HepG2 (cell line): ENCODE measurements at regions not wholly inside any gene's neighbourhood (a gene's known extent, or its start where the extent isn't known, plus 50 kb on each side); places are given as distances from the start of the nearest gene placed in this dataset.

ENCODE experiments used
- ATAC-seq: fragments of 200-7000 bp; cut with Tn5 transposase; 3 replicates; pipeline ENCODE4 v1.9.1; 2020; ENCODE audit warnings: mild to moderate bottlenecking, moderate library complexity
- BruUV-seq: library from RNA; stranded (reverse); fragments of 400-500 nt; replicated peaks from 2 replicates; lab custom pipeline; 2021; lab: Mats Ljungman, UMichigan
- CTCF ChIA-PET: fragments of 300-600 bp; formaldehyde crosslinking; extraction: SDS; loops from one replicate; lab custom pipeline; 2021; ENCODE audit warnings: low total read pairs, inconsistent platforms, low intra/inter-chr PET ratio; lab: Yijun Ruan, JAX
- POLR2A ChIA-PET: fragments of 350-600 bp; sonication (Branson Sonifier 250); formaldehyde crosslinking; loops from one replicate; lab custom pipeline; 2020; ENCODE audit warnings: antibody characterized with exemption, inconsistent platforms; lab: Yijun Ruan, JAX
- DNase-seq: peaks from one replicate; pipeline ENCODE4 v3.0.0-alpha.2; 2015; ENCODE audit warnings: low spot score
- FAIRE-seq: peaks from 3 replicates; lab custom pipeline; 2011; peaks lifted over from hg19 to GRCh38; lab: Jason Lieb, UNC
- H2AFZ ChIP-seq: one replicate; pipeline ENCODE4 v1.6.1; 2011; ENCODE audit warnings: low read length, inconsistent platforms
- H3K27ac ChIP-seq: fragments of 300-600 bp; 3 replicates; pipeline ENCODE4 v1.8.0; 2011; ENCODE audit warnings: mixed run types, mild to moderate bottlenecking, mixed read lengths, low read length, inconsistent platforms; ENCODE audit not compliant: insufficient read depth; ENCODE audit errors: extremely low read length
- H3K27me3 ChIP-seq, 2 experiments: fragments of 200-600 bp in 1 of 2; 2 replicates in 1 of 2; 3 replicates in 1 of 2; pipeline versions ENCODE4 v1.6.0 to v1.8.0; 2011; ENCODE audit warnings: low read length in 2 of 2, mild to moderate bottlenecking in 2 of 2, moderate library complexity in 2 of 2, inconsistent platforms in 1 of 2; ENCODE audit not compliant: insufficient read depth in 2 of 2, control insufficient read depth in 1 of 2
- H3K36me3 ChIP-seq, 2 experiments: fragments of 200-600 bp in 1 of 2; replicated peaks in 1 of 2; 2 replicates in 1 of 2; 3 replicates in 1 of 2; pipeline versions ENCODE4 v1.5.1 to v1.8.0; 2011; ENCODE audit warnings: low read length in 2 of 2, inconsistent platforms in 1 of 2; ENCODE audit not compliant: insufficient read depth in 2 of 2, control insufficient read depth in 1 of 2
- H3K4me1 ChIP-seq: 2 replicates; pipeline ENCODE4 v1.5.1; 2012; ENCODE audit warnings: low read length, inconsistent platforms; ENCODE audit not compliant: insufficient read depth
- H3K4me2 ChIP-seq: 2 replicates; pipeline ENCODE4 v1.6.0; 2011; ENCODE audit warnings: low read depth, low read length, inconsistent platforms
- H3K4me3 ChIP-seq, 3 experiments: fragments of 200-600 bp in 1 of 3; sonication (generic), shearing (Covaris generic) in 1 of 3; replicated peaks in 1 of 3; 2 replicates each; pipeline ENCODE4 v1.5.1; 2011 to 2016; ENCODE audit warnings: low read length in 3 of 3, inconsistent platforms in 2 of 3, low read depth in 2 of 3, mild to moderate bottlenecking in 2 of 3, control low read depth in 1 of 3, mixed read lengths in 1 of 3; ENCODE audit not compliant: insufficient read depth in 1 of 3
- H3K79me2 ChIP-seq: one replicate; pipeline ENCODE4 v1.6.1; 2011; ENCODE audit warnings: low read length, inconsistent platforms; ENCODE audit not compliant: insufficient read depth
- H3K9ac ChIP-seq: 2 replicates; pipeline ENCODE4 v1.6.0; 2011; ENCODE audit warnings: mild to moderate bottlenecking, low read depth, low read length, inconsistent platforms; ENCODE audit not compliant: insufficient read depth
- H3K9me3 ChIP-seq: 2 replicates; pipeline ENCODE4 v1.5.1; 2012; ENCODE audit warnings: mild to moderate bottlenecking, low read length
- H4K20me1 ChIP-seq: 2 replicates; pipeline ENCODE4 v1.6.0; 2011; ENCODE audit warnings: inconsistent platforms, mild to moderate bottlenecking, low read length, moderate library complexity; ENCODE audit not compliant: insufficient read depth
- HCFC1 ChIP-seq: fragments of 150-350 bp; IDR thresholded peaks from 2 replicates; pipeline ENCODE4 v1.6.1; 2014; ENCODE audit warnings: low read depth, low read length
- NKX3-1 ChIP-seq: sonication (generic); formaldehyde crosslinking; IDR thresholded peaks from 2 replicates; pipeline ENCODE4 v1.5.0; 2020; ENCODE audit warnings: missing genetic modification reagents
- RARA ChIP-seq: IDR thresholded peaks from 2 replicates; pipeline ENCODE4 v1.6.1; 2016; ENCODE audit warnings: missing genetic modification reagents, missing compliant biosample characterization
- ZNF142 ChIP-seq: sonication (generic); formaldehyde crosslinking; IDR thresholded peaks from 2 replicates; pipeline ENCODE4 v1.4.0; 2020; ENCODE audit warnings: missing genetic modification reagents
- ZNF317 ChIP-seq: sonication (generic); formaldehyde crosslinking; IDR thresholded peaks from 2 replicates; pipeline ENCODE4 v1.5.0; 2020; ENCODE audit warnings: mild to moderate bottlenecking, missing genetic modification reagents
- ZNF496 ChIP-seq: sonication (generic); formaldehyde crosslinking; IDR thresholded peaks from 2 replicates; pipeline ENCODE4 v1.8.1; 2023; ENCODE audit warnings: mild to moderate bottlenecking, moderate library complexity, missing genetic modification reagents; ENCODE audit not compliant: insufficient replicate concordance
- ZSCAN12 ChIP-seq: sonication (generic); formaldehyde crosslinking; IDR thresholded peaks from 2 replicates; pipeline ENCODE4 v1.9.0; 2021; ENCODE audit warnings: mild to moderate bottlenecking, missing genetic modification reagents
- WGBS: methylation state at CpG from one replicate; pipeline ENCODE4 v1.1.6; 2017; ENCODE audit warnings: low lambda C conversion rate; 5-methylcytosine and 5-hydroxymethylcytosine counted together
- in situ Hi-C: cut with HindIII; loops from 2 replicates; pipeline ENCODE4 v1.10.0; 2017; ENCODE audit warnings: low pct_unique_long_range_greater_than_20kb; ENCODE audit not compliant: extremely low pct_ligation_motif_present
- intact Hi-C: fragments of 100-400 bp; cut with micrococcal nuclease; formaldehyde crosslinking; loops from one replicate; pipeline ENCODE4 v1.10.0; 2022; ENCODE audit not compliant: unreplicated experiment

- no peak for FAIRE-seq
- WGBS = over 99% methylated on average over 3 of the region's 3 CpGs
- intact Hi-C loops = no loop called here
These were observed 85.4 kb upstream of the TNFAIP3 start for GRCh38 chr6:137781639-137782038.

More at GRCh38 chr6:137781639-137782038, 85.4 kb upstream of the TNFAIP3 start:
- no TSS peak for BruUV-seq
- Histone ChIP-seq H3K4me3 (no peak overlapping the region), H3K9ac (no peak overlapping the region), H3K27me3 (no peaks in the 10 kb centered on the region), H3K9me3 (no peaks in the 10 kb centered on the region), H3K79me2 (no peaks in the 10 kb centered on the region), H4K20me1 (no peaks in the 10 kb centered on the region), H2AFZ (no peak overlapping the region), H3K4me1 (peaks cover 57% of the 10 kb centered on the region), H3K4me2 (no peak overlapping the region), H3K36me3 (no peaks in the 10 kb centered on the region), H3K27ac (no peak overlapping the region)
- ChIA-PET POLR2A (no interaction called here), CTCF (no interaction called here)
- ATAC-seq (no peak), DNase-seq (no peak)
- TF ChIP-seq RARA (CRISPR knock-in tag) (no peak), HCFC1 (no peak), ZNF142 (CRISPR knock-in tag) (no peak), ZSCAN12 (CRISPR knock-in tag) (no peak), NKX3-1 (CRISPR knock-in tag) (no peak), ZNF317 (no peak), ZNF496 (no peak)
- in situ Hi-C loops = no loop called here
